ENCODE measurements at regions not wholly inside any gene's neighbourhood (a gene's known extent, or its start where the extent isn't known, plus 50 kb on each side); places are given as distances from the start of the nearest gene placed in this dataset.

DNA sequence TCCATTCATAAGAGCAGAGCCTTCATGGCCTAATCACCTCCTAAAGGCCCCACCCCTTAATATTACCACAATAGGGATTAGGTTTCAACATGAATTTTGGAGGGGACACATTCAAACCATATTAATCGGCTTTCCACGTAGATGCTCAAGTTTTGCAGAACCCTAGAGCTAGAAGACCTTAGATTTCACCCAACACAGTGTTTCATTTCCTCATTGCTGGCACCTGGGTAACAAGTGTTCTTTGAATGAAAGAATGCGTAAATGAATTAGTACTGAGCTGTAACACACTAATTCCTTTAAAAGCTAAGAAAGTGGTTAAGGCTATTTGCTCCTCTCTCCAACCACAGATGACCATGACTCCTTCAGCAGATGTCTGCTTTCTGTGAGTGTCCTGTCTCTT lies 252.5 kb downstream of the SMAD2 start:
- no TSS peak for BruUV-seq (replicated peaks)
- H3K4me1 Mint-ChIP-seq (ENCODE audit: low read depth, unreplicated experiment): no peaks in the 10 kb centered on the region
- no peaks in the 10 kb centered on the region for H3K27me3 ChIP-seq (replicated peaks; ENCODE audit: control insufficient read depth, insufficient read depth, low read length)
- no peak overlapping the region for H3K4me3 Mint-ChIP-seq (ENCODE audit: unreplicated experiment)
- no peak for DNase-seq
- no peaks in the 10 kb centered on the region for H3K4me1 ChIP-seq
- intact Hi-C loops (cut with micrococcal nuclease; ENCODE audit: unreplicated experiment): no loop called here
- TF ChIP-seq, protein P1, sequence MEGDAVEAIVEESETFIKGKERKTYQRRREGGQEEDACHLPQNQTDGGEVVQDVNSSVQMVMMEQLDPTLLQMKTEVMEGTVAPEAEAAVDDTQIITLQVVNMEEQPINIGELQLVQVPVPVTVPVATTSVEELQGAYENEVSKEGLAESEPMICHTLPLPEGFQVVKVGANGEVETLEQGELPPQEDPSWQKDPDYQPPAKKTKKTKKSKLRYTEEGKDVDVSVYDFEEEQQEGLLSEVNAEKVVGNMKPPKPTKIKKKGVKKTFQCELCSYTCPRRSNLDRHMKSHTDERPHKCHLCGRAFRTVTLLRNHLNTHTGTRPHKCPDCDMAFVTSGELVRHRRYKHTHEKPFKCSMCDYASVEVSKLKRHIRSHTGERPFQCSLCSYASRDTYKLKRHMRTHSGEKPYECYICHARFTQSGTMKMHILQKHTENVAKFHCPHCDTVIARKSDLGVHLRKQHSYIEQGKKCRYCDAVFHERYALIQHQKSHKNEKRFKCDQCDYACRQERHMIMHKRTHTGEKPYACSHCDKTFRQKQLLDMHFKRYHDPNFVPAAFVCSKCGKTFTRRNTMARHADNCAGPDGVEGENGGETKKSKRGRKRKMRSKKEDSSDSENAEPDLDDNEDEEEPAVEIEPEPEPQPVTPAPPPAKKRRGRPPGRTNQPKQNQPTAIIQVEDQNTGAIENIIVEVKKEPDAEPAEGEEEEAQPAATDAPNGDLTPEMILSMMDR (IDR thresholded peaks at IDR 0.05; ENCODE audit: insufficient read depth in 1 of 2, low read depth in 1 of 2, low read length in 1 of 2, severe bottlenecking in 1 of 2, unreplicated experiment in 1 of 2): no peak
- ChIA-PET POLR2A (no interaction called here), CTCF (no interaction called here)
- no peaks in the 10 kb centered on the region for H3K36me3 ChIP-seq (ENCODE audit: control insufficient read depth, insufficient read depth, low read length)
- no peaks in the 10 kb centered on the region for H3K9me3 ChIP-seq
- H3K27me3 Mint-ChIP-seq (ENCODE audit: insufficient read depth, unreplicated experiment): no peaks in the 10 kb centered on the region
- H3K36me3 Mint-ChIP-seq (ENCODE audit: insufficient read depth, unreplicated experiment): no peaks in the 10 kb centered on the region
- H3K9me3 Mint-ChIP-seq (ENCODE audit: unreplicated experiment): no peaks in the 10 kb centered on the region
- no peak overlapping the region for H3K4me3 ChIP-seq (ENCODE audit: low read depth, low read length)
- no peak overlapping the region for H3K27ac Mint-ChIP-seq (ENCODE audit: unreplicated experiment)

DNA sequence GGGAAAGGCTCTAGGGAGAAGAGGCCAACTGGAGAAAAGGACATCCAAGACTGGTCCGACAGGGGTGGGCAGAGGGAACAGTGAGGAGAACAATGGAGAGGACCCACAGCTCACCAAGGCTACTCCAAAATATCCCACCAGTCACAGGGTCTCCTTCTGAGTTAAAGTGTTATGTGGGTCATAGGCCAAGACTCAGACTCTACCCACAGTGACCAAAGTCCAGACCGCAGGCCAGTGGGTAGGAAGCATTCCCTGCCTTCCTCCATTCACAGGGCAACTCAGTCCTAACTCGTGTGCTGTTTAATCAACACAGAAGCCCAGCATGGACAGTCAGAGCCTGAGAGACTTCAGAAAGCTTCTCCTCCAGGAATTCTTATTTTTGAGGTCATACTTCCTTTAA lies 260.6 kb downstream of the SMAD2 start:
- H3K9me3 Mint-ChIP-seq (ENCODE audit: unreplicated experiment): no peaks in the 10 kb centered on the region
- ChIA-PET POLR2A (no interaction called here), CTCF (no interaction called here)
- no peak for DNase-seq
- no peaks in the 10 kb centered on the region for H3K27me3 ChIP-seq (replicated peaks; ENCODE audit: control insufficient read depth, insufficient read depth, low read length)
- TF ChIP-seq, protein P1 (IDR thresholded peaks at IDR 0.05; ENCODE audit: insufficient read depth in 1 of 2, low read depth in 1 of 2, low read length in 1 of 2, severe bottlenecking in 1 of 2, unreplicated experiment in 1 of 2): no peak
- BruUV-seq (replicated peaks): no TSS peak
- peaks cover 4% of the 10 kb centered on the region for H3K27me3 Mint-ChIP-seq (ENCODE audit: insufficient read depth, unreplicated experiment)
- no peaks in the 10 kb centered on the region for H3K9me3 ChIP-seq
- H3K36me3 Mint-ChIP-seq (ENCODE audit: insufficient read depth, unreplicated experiment): no peaks in the 10 kb centered on the region
- intact Hi-C loops (cut with micrococcal nuclease; ENCODE audit: unreplicated experiment): no loop called here
- no peaks in the 10 kb centered on the region for H3K36me3 ChIP-seq (ENCODE audit: control insufficient read depth, insufficient read depth, low read length)
- no peak overlapping the region for H3K4me3 Mint-ChIP-seq (ENCODE audit: unreplicated experiment)
- no peak overlapping the region for H3K4me3 ChIP-seq (ENCODE audit: low read depth, low read length)
- H3K4me1 Mint-ChIP-seq (ENCODE audit: low read depth, unreplicated experiment): no peaks in the 10 kb centered on the region
- H3K27ac Mint-ChIP-seq (ENCODE audit: unreplicated experiment): no peak overlapping the region
- no peaks in the 10 kb centered on the region for H3K4me1 ChIP-seq

DNA sequence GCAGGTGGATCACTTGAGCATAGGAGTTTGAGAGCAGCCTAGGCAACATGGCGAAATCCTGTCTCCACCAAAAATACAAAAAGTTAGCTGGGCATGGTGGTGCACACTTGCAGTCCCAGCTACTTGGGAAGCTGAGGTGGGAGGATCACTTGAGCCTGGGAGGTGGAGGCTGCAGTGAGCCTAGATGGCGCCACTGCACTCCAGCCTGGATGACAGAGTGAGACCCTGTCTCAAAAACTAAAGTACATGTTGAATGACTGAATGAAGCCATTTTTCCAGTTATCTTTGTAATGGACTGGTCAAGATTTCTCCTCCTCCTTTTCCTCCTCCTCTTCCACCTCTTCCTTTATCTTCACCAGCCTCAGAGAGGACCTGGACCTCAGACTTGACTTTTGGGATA lies 272.0 kb downstream of the SMAD2 start:
- no peaks in the 10 kb centered on the region for H3K36me3 Mint-ChIP-seq (ENCODE audit: insufficient read depth, unreplicated experiment)
- POLR2A ChIA-PET: no interaction called here
- Histone ChIP-seq H3K4me3 (ENCODE audit: low read depth, low read length) (no peak overlapping the region), H3K27me3 (replicated peaks; ENCODE audit: control insufficient read depth, insufficient read depth, low read length) (no peaks in the 10 kb centered on the region), H3K4me1 (no peaks in the 10 kb centered on the region), H3K9me3 (no peaks in the 10 kb centered on the region), H3K36me3 (ENCODE audit: control insufficient read depth, insufficient read depth, low read length) (no peaks in the 10 kb centered on the region)
- no peaks in the 10 kb centered on the region for H3K4me1 Mint-ChIP-seq (ENCODE audit: low read depth, unreplicated experiment)
- no peak overlapping the region for H3K4me3 Mint-ChIP-seq (ENCODE audit: unreplicated experiment)
- DNase-seq: no peak
- intact Hi-C loops (cut with micrococcal nuclease; ENCODE audit: unreplicated experiment): no loop called here
- BruUV-seq (replicated peaks): no TSS peak
- TF ChIP-seq, protein P1 (IDR thresholded peaks at IDR 0.05; ENCODE audit: insufficient read depth in 1 of 2, low read depth in 1 of 2, low read length in 1 of 2, severe bottlenecking in 1 of 2, unreplicated experiment in 1 of 2): no peak
- no peaks in the 10 kb centered on the region for H3K9me3 Mint-ChIP-seq (ENCODE audit: unreplicated experiment)
- no peak overlapping the region for H3K27ac Mint-ChIP-seq (ENCODE audit: unreplicated experiment)
- CTCF ChIA-PET: no interaction called here
- no peaks in the 10 kb centered on the region for H3K27me3 Mint-ChIP-seq (ENCODE audit: insufficient read depth, unreplicated experiment)

Measured in Caco-2 (cell line).